ENCODE measurements at regions not wholly inside any gene's neighbourhood (a gene's known extent, or its start where the extent isn't known, plus 50 kb on each side); places are given as distances from the start of the nearest gene placed in this dataset.
A peak's percentile ranks its signal among the peaks of the same experiment; 100 is the strongest.
"Not testable (repeated sequence)": the region's sequence is repeated elsewhere in the genome, so short reads cannot be mapped to it uniquely, and the experiment has no call there.

GRCh38 chrX:116863029-116863428 lies 400.3 kb upstream of the CT83 start:
- no peak for DNase-seq

GRCh38 chrX:116862340-116862739 lies 399.6 kb upstream of the CT83 start:
- DNase-seq, result no peak

- DNase-seq, result no peak
These were observed 378.5 kb upstream of the CT83 start for GRCh38 chrX:116841290-116841689.

GRCh38 chrX:116827063-116827462 lies 364.3 kb upstream of the CT83 start:
- no peak for DNase-seq

GRCh38 chrX:116824785-116825184 lies 362.0 kb upstream of the CT83 start:
- DNase-seq, result no peak

- no peak for DNase-seq
These were observed 360.9 kb upstream of the CT83 start for GRCh38 chrX:116823677-116824076.

GRCh38 chrX:116806288-116806802 lies 343.6 kb upstream of the CT83 start:
- DNase-seq, result no peak

- DNase-seq, result no peak
These were observed 339.2 kb upstream of the CT83 start for GRCh38 chrX:116801943-116802342.

- no peak for DNase-seq
These were observed 319.1 kb upstream of the CT83 start for GRCh38 chrX:116781926-116782325.

GRCh38 chrX:116757491-116757890 lies 294.7 kb upstream of the CT83 start:
- no peak for DNase-seq

GRCh38 chrX:116756958-116757357 lies 294.2 kb upstream of the CT83 start:
- DNase-seq, result no peak

GRCh38 chrX:116749943-116750342 lies 287.2 kb upstream of the CT83 start:
- DNase-seq, result peak; percentile 28 to 91 (median 66)

GRCh38 chrX:116732214-116732613 lies 269.4 kb upstream of the CT83 start:
- no peak for DNase-seq

GRCh38 chrX:116726806-116727205 lies 264.0 kb upstream of the CT83 start:
- no peak for DNase-seq

GRCh38 chrX:116694046-116694445 lies 231.3 kb upstream of the CT83 start:
- DNase-seq, result no peak

- not testable (repeated sequence) for DNase-seq
These were observed 216.8 kb upstream of the CT83 start for GRCh38 chrX:116679544-116679943.

GRCh38 chrX:116667346-116668134 lies 204.8 kb upstream of the CT83 start:
- DNase-seq, result peak in 1 of 3 experiments; percentile 59

GRCh38 chrX:116657071-116657470 lies 194.3 kb upstream of the CT83 start:
- DNase-seq, result peak in 1 of 3 experiments; percentile 6

- no peak for DNase-seq
These were observed 165.7 kb upstream of the CT83 start for GRCh38 chrX:116628464-116628863.

- DNase-seq, result no peak
These were observed 155.8 kb upstream of the CT83 start for GRCh38 chrX:116618546-116618945.

- no peak for DNase-seq
These were observed 145.0 kb upstream of the CT83 start for GRCh38 chrX:116607776-116608175.

GRCh38 chrX:116605576-116605975 lies 142.8 kb upstream of the CT83 start:
- DNase-seq, result no peak

- DNase-seq, result no peak
These were observed 133.2 kb upstream of the CT83 start for GRCh38 chrX:116596010-116596409.

Measured in NCI-H1417 (cell line).